GM19043 (cell line): ENCODE measurements at regions not wholly inside any gene's neighbourhood (a gene's known extent, or its start where the extent isn't known, plus 50 kb on each side); places are given as distances from the start of the nearest gene placed in this dataset.
"Not testable (repeated sequence)": the region's sequence is repeated elsewhere in the genome, so short reads cannot be mapped to it uniquely, and the experiment has no call there.

Source experiments
- ATAC-seq: cut with Tn5 transposase; IDR thresholded peaks from one replicate; pipeline ENCODE4 v1.9.1; 2021; ENCODE audit warnings: low read depth; ENCODE audit not compliant: unreplicated experiment

GRCh38 chrX:66698273-66699204 is 59.7 kb upstream of the EDA2R start:
- ATAC-seq, result no peak

- ATAC-seq, result not testable (repeated sequence)
These were observed 53.6 kb upstream of the EDA2R start for GRCh38 chrX:66692512-66692911.
